DLD1 (cell line): ENCODE measurements at regions not wholly inside any gene's neighbourhood (a gene's known extent, or its start where the extent isn't known, plus 50 kb on each side); places are given as distances from the start of the nearest gene placed in this dataset.
"Not testable (repeated sequence)": the region's sequence is repeated elsewhere in the genome, so short reads cannot be mapped to it uniquely, and the experiment has no call there.

Experiments used
- in situ Hi-C: cut with HindIII; loops from 2 replicates; pipeline ENCODE4 v1.10.0; 2017; ENCODE audit warnings: low sequenced_read_pairs

- in situ Hi-C loops: no loop called here
These were observed 75.8 kb downstream of the OR13A1 start for GRCh38 chr10:45239642-45240041.

GRCh38 chr10:45241865-45242520, 73.4 kb downstream of the OR13A1 start:
- in situ Hi-C loops: no loop called here

- in situ Hi-C loops: no loop called here
These were observed 72.1 kb downstream of the OR13A1 start for GRCh38 chr10:45243261-45243660.

GRCh38 chr10:45246522-45246921, 68.9 kb downstream of the OR13A1 start:
- in situ Hi-C loops: no loop called here

GRCh38 chr10:45249978-45250693, 65.3 kb downstream of the OR13A1 start:
- in situ Hi-C loops: no loop called here

- in situ Hi-C loops: not testable (repeated sequence)
These were observed 64.7 kb downstream of the OR13A1 start for GRCh38 chr10:45250694-45251075.
